ENCODE measurements at regions not wholly inside any gene's neighbourhood (a gene's known extent, or its start where the extent isn't known, plus 50 kb on each side); places are given as distances from the start of the nearest gene placed in this dataset.

DNA sequence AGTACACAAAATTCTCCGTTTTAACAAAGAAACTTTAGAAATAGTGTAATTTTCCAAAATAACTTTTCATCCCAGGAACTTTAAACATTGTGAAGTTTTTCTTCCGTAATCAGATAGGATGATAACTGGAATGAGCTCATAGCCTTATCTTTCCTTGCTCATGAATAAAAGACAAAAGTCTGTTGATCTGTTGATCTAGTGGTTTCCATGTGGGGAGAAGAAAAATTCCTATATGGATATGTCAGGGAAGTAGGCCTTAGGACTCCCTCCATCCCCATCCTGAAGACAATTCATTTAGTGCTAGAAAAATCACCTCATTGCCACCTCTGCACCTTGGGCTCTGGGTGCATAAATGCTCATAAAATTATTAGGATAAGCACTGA, 266.6 kb downstream of the SMARCA2 start:
- in situ Hi-C loops (cut with MboI): no loop called here
- no peaks in the 10 kb centered on the region for H3K9me3 ChIP-seq (replicated peaks; ENCODE audit: control insufficient read depth, insufficient read depth, low read depth, low read length)
- no peaks in the 10 kb centered on the region for H3K79me2 ChIP-seq (ENCODE audit: control insufficient read depth, insufficient read depth, low read length)
- FAIRE-seq: no peak
- ChIA-PET CTCF (ENCODE audit: low intra/inter-chr PET ratio) (no interaction called here), POLR2A (no interaction called here)
- H3K9me1 ChIP-seq (ENCODE audit: control insufficient read depth, insufficient read depth, low read length): no peaks in the 10 kb centered on the region
- 0 out of 5 replicates have a peak, but pooled peaks cover 0 to 4% of the 10 kb centered on the region in 2 experiments for H3K27me3 ChIP-seq (ENCODE audit: control insufficient read depth in 2 of 2, insufficient read depth in 2 of 2, low read length in 2 of 2)
- no peak for TF ChIP-seq XRCC3 (IDR thresholded peaks at IDR 0.05)
- TF ChIP-seq CTBP1 (IDR thresholded peaks at IDR 0.05; ENCODE audit: borderline replicate concordance): no peak
- TF ChIP-seq GATAD2A (IDR thresholded peaks at IDR 0.05): no peak
- no peak for TF ChIP-seq ZNF165 (CRISPR knock-in tag; IDR thresholded peaks at IDR 0.05; ENCODE audit: borderline replicate concordance)
- TF ChIP-seq ZNF76 (CRISPR knock-in tag; IDR thresholded peaks at IDR 0.05; ENCODE audit: borderline replicate concordance): no peak
- TF ChIP-seq MYBL2 (IDR thresholded peaks at IDR 0.05; ENCODE audit: low read depth): no peak
- TF ChIP-seq MYBL2 (CRISPR knock-in tag; IDR thresholded peaks at IDR 0.05; ENCODE audit: borderline replicate concordance): no peak
- TF ChIP-seq, protein P1, sequence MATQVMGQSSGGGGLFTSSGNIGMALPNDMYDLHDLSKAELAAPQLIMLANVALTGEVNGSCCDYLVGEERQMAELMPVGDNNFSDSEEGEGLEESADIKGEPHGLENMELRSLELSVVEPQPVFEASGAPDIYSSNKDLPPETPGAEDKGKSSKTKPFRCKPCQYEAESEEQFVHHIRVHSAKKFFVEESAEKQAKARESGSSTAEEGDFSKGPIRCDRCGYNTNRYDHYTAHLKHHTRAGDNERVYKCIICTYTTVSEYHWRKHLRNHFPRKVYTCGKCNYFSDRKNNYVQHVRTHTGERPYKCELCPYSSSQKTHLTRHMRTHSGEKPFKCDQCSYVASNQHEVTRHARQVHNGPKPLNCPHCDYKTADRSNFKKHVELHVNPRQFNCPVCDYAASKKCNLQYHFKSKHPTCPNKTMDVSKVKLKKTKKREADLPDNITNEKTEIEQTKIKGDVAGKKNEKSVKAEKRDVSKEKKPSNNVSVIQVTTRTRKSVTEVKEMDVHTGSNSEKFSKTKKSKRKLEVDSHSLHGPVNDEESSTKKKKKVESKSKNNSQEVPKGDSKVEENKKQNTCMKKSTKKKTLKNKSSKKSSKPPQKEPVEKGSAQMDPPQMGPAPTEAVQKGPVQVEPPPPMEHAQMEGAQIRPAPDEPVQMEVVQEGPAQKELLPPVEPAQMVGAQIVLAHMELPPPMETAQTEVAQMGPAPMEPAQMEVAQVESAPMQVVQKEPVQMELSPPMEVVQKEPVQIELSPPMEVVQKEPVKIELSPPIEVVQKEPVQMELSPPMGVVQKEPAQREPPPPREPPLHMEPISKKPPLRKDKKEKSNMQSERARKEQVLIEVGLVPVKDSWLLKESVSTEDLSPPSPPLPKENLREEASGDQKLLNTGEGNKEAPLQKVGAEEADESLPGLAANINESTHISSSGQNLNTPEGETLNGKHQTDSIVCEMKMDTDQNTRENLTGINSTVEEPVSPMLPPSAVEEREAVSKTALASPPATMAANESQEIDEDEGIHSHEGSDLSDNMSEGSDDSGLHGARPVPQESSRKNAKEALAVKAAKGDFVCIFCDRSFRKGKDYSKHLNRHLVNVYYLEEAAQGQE (IDR thresholded peaks at IDR 0.05; ENCODE audit: borderline replicate concordance): no peak
- TF ChIP-seq, protein P1 (CRISPR knock-in tag; IDR thresholded peaks at IDR 0.05; ENCODE audit: low read depth): no peak
- TF ChIP-seq SMARCE1 (IDR thresholded peaks at IDR 0.05): no peak
- no peak for TF ChIP-seq SREBF1 (IDR thresholded peaks at IDR 0.05; ENCODE audit: borderline replicate concordance, low read depth, low read length)
- TF ChIP-seq HMG20A (CRISPR knock-in tag; conservative IDR thresholded peaks at IDR 0.05): no peak
- no peak for TF ChIP-seq ADNP (tag; IDR thresholded peaks at IDR 0.05)
- no peak for TF ChIP-seq SMARCA5 (IDR thresholded peaks at IDR 0.05)
- intact Hi-C loops (cut with micrococcal nuclease): no loop called here
- no TSS peak for BruUV-seq (replicated peaks)
- H2AFZ ChIP-seq (ENCODE audit: low read depth, low read length): no peak overlapping the region
- no peak overlapping the region for H3K4me3 ChIP-seq
- ATAC-seq: no peak
- no peak overlapping the region for H3K27ac ChIP-seq (ENCODE audit: extremely low read depth, low read depth, low read length)
- 10% methylated on average over 2 of the region's 2 CpGs for WGBS (ENCODE audit: insufficient coverage, low coverage, missing lambda C conversion rate)
- no peaks in the 10 kb centered on the region for H3K36me3 ChIP-seq (ENCODE audit: control insufficient read depth, insufficient read depth, low read length)
- H3K4me1 ChIP-seq (replicated peaks in 1 of 2; ENCODE audit: control insufficient read depth in 2 of 2, insufficient read depth in 2 of 2, low read length in 2 of 2): no peaks in the 10 kb centered on the region
- no peak overlapping the region for H3K9ac ChIP-seq (ENCODE audit: insufficient read depth in 1 of 2, low read depth in 2 of 2, low read length in 2 of 2)
- H3K4me2 ChIP-seq (ENCODE audit: insufficient read depth, low read length): no peak overlapping the region
- H4K20me1 ChIP-seq (replicated peaks; ENCODE audit: control insufficient read depth, insufficient read depth, low read length): no peaks in the 10 kb centered on the region
- DNase-seq (ENCODE audit: extremely low read depth in 1 of 4, low spot score in 3 of 4): no peak
